Brain pericyte (primary cell): ENCODE measurements at regions not wholly inside any gene's neighbourhood (a gene's known extent, or its start where the extent isn't known, plus 50 kb on each side); places are given as distances from the start of the nearest gene placed in this dataset.
A peak's percentile ranks its signal among the peaks of the same experiment; 100 is the strongest.
"Not testable (repeated sequence)": the region's sequence is repeated elsewhere in the genome, so short reads cannot be mapped to it uniquely, and the experiment has no call there.

ENCODE experiments used
- DNase-seq: peaks from one replicate; pipeline ENCODE4 v3.0.0-alpha.2; 2012; ENCODE audit warnings: low read depth, low spot score

DNA sequence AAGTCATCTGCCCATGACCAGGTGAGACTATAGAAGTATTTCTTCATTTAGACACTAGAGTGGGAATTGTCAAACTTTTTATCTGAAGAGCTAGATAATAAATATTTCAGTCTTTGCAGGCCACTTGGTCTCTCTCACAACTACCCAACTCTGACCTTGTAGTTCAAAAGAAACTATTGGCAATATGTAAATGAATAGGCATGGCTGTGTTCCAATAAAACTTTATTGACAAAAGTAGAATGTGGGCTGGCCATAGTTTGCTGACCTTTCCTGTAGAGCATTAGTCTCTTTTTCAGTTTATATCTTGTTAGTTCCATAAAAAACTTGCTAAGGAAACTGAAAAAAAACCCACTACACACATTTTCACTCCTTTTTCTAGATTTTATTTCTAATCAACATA, 535.5 kb downstream of the PRR16 start:
- no peak for DNase-seq

DNA sequence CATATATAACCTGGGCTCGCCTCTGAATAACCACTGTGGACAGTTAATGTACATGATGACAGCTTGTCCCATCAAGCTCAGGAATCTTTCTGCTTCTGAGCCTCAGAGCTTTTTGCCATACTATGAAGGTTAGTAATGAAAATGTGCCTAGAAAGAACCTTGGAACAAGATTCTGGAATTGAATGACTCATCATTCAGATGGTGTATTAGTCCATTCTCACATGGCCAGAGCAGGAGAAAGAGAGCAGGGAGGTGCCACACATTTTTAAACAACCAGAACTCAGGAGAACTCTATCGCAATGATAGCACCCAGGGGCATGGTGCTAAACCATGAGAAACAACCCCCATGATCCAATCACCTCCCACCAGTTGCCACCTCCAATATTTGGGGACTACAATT, 542.1 kb downstream of the PRR16 start:
- DNase-seq, result no peak

DNA sequence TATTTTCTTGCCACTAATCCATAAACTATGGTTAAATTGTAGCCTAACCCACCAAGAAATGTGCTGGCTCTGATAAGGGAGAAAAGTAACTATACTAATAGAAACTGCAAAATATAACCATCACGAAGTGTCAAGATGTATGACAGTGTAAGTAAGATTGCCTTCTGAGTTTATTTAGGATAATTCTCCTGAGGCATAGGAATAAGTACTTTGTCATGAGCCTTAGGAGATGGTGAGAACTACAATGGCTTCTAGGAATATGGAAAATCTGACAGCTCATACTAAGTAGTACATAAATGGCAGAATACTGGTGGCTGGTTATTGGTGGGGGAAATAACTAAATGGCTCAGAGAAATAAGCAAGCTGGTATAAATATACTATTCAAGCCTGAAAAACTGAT, 543.9 kb downstream of the PRR16 start:
- no peak for DNase-seq

DNA sequence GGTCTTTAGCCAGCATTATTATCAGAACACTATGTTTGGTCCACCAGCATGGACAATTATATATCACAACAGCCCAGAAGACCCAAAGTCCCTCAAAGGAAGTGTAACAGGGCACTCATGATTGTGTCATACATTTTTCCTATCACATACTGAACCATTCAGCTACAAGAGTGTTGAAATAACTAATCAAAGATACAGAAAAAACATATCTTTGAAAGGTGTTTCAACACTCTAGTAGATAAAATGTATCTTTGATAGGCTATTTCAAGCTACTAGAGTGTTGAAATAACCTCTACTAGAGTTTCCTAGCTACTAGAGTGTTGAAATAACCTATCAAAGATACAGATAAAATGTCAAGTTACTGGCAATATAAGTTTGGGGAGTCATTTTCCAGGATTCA, 545.0 kb downstream of the PRR16 start:
- DNase-seq, result no peak

DNA sequence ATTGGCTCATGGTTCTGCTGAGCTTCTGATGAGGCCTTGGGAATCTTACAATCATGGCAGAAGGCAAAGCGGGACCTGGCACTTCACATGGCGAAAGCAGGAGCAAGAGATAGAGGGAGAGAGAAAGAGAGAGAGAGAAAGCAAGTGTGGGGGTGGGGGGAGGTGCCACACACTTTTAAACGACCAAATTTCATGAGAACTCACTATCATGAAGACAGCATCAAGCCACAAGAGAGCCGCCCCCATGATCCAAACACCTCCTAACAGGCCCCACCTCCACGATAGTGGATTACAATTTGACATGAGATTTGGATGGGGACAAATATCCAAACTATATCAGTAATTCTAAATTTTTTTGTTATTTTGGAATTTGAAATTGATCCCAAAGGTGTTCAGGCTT, 553.9 kb downstream of the PRR16 start:
- no peak for DNase-seq

DNA sequence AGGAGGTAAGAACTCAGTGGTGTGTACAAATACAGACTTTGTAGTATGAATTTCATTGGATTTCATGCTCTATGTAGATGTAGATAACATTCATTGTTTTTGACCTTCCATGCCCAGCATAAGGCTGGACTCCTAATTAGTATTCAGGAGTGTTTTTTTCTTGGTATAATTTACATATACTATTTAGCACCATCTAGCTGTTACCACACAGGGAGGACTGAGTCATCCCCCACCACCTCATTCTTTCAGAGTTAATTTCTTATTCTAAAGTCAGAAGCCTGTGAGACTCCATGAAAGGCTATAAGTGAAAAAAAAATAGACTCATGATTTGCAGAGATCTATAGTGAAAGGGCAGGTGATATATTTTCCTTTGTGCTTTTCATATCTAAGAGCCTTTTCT, 555.0 kb downstream of the PRR16 start:
- DNase-seq, result no peak

DNA sequence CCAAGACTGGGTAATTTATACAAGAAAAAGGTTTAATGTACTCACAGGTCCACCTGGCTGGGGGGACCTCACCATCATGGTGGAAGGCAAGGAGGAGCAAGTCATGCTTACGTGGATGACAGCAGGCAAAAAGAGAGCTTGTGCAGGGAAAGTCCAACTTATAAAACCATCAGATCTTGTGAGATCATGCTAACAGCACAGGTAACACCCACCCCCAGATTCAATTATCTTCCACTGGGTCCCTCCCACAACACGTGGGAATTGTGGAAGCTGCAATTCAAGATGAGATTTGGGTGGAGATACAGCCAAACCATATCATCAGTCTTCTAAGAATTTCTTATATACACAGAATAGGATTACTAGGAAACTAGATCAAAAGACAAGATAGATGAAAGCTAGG, 555.6 kb downstream of the PRR16 start:
- no peak for DNase-seq

DNA sequence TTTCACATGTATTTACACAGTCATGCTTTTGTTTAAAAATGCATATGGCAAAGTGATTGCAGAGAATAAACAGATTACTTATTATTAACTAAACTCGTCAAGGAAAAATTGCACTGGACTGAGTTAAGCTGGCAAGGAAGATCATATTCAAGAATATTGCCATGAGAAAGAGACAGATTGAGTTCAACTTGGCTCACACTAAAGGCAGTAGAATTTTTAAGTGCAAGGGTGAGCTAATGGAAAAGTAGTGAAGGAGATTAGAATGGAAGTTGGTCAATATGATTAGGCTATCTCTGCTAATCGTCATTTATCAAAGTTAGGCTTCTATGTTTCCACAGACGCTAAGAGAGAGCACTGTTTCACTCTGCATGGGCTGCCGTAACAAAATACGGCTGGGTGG, 557.6 kb downstream of the PRR16 start:
- DNase-seq, result no peak

DNA sequence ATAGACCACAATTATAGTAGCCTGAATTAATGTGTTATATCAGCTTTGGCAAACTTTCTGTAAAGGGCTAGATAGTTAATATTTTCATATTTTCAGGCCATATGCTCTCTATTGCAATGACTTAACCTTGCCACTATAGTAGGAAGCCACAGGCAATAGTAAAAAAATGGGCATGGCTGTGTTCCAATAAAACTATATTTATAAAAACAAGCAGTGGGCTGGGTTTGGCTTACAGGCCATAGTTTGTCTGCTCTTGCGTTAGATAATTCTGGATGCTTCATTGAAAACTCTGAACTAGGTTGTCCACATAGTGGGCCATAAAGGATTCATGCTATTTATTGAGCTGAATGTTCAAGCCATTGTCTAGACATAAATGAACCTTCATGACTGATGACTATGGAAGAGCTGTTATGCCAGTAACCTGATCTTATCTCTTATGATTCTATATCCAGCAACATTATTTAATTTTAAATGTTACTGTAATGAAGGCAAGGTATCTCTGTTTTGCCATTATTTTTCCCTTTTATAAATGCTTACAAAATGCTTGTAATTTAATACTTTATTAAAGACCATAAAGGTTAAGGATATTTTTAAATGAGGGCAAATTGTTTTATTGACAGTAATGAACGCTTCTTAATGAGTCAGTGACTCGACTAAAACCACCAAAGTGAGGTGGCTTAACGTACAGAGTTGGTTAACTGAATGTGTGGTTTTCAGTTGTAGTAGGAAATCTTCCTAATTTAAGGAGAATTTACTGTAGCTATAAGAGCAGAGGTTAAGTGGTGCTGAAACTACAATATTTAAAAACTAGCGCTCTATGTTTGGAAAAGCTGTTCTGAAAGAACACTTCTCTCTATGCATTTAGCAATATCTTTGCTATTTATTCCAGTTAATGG, 560.6 kb downstream of the PRR16 start:
- no peak for DNase-seq

DNA sequence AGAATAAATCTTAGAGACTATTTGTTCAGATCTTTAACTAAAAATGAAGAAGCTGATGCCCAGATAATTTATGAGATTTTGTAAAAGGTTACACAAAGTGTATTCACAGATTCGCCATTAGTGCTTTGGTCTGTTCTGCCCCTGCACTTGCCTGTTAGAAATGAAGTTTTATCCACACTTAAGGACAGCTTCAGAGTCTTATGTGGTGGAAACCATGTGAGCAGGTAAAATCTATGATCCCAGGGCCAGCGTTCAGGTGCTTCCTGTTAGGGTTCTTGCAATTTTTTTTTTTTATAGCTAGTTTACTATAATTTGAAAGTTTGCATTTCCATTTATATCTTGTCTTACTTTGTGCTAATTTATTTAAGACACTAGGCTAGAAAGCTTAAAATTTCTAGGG, 561.6 kb downstream of the PRR16 start:
- no peak for DNase-seq

DNA sequence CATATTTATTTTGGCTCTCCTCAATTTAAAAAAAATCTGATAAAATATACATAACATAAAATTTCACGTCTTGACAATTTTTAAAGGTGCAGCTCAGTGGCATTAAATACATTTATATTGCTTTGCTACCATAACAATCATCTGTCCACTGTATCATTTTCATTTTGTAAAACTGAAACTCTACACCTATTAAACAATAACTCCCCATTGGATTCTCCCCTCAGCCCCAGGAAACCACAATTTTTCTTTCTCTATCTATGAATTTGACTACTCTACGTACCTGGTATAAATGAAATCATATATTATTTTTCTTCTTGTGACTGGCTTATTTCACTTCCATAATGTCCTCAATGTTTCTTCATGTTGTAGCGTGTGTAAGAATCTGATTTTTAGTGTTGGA, 563.5 kb downstream of the PRR16 start:
- no peak for DNase-seq

DNA sequence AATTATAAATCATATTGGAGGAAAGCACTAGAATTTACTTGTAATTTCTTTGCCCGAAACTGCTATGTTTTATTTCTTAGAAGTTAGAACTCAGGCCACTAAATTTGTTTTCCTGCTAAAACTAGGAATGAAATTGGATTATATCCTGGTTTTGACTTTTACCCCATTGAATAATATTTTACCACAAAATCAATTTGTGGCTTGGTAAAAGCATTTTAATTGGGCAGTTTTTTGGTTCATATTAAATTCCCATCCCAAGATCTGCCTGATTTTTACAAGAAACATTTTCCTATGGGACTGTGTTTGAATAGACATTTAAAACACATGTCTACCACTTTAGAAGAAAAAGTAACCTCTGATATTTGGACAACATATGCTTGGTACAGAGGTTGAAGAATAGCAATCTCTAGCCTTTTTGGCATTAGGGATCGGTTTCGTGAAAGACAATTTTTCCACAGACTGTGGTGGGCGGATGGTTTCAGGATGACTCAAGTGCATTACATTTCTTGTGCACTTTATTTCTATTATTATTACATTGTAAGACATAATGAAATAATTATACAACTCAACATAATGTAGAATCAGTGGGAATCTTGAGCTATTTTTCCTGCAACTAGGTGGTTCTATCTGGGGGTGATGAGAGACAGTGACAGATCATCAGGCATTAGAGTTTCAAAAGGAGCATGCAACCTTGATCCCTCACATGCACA, 565.6 kb downstream of the PRR16 start:
- DNase-seq, result no peak

DNA sequence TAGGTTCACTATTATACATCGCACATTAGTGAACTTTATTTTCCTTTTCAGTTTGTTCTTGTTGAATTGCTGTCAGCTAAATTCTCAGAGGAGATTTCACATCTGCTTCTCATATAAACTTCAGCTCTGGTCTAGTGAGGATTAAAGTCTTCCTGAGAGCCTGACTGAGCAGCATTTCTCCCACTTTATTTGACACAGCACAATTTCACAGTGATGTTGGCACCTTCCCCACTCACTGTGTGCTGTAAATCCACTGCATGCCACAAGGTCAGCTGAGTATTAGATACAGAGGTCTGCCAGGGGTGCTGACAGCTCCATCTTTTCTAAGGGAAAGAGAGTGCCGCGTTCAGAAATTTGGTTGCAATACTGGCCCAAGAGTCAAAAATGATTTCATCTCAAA, 567.4 kb downstream of the PRR16 start:
- DNase-seq, result peak; percentile 32

DNA sequence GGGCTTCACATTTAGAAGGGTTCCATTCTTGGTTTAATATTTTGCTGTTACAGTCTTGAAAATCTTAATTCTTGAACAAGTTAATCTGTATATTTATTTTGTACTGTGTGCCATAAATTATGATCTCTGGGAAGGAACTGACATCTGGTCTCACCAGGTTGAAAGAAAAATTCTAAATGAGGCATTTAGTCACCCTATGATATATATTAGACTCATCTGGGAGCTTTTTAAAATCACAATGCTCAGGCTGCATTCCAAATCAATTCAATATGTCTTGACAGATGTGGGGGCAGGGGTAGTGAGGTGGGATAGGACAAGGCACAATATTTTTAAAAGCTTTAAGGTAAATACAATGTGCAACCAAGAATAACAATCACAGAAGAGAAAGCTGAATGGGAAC, 569.2 kb downstream of the PRR16 start:
- peak; percentile 18 for DNase-seq

DNA sequence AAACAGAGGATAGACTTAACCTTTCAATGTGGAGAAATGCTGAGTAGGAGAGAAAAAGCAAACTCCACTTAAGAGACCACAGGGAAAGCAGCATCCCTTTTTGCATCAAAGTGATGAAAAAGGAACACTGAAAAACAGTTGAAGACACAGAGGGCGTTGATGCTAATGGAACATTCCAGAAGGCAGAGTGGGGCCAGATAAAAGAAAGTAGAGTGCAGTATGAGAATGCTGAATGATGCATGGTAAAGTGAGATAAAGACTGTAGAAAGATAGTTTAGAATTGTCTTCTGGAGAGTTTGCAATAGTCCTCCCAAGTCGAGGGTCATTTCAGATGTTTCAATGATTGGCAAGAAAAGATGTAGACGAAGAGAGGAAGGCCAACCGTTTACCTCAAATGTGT, 574.3 kb downstream of the PRR16 start:
- no peak for DNase-seq

DNA sequence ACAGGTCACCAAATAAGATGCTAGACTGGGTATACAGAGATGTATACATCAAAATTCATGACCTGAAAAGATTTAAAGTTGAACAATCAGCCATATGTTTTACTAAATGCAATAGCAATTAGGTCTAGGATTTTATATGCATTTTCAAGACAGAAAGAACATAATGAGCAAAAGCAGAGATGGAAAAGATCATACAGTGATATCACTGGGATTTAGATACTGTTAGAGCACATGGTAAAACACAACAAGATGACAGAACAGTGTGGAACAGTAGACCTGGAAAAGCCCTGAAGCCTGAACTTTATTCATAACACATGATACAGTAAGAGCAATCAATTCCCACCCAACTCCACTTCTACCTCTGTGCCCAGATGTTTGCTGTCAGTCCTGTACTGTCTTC, 585.9 kb downstream of the PRR16 start:
- DNase-seq, result no peak

DNA sequence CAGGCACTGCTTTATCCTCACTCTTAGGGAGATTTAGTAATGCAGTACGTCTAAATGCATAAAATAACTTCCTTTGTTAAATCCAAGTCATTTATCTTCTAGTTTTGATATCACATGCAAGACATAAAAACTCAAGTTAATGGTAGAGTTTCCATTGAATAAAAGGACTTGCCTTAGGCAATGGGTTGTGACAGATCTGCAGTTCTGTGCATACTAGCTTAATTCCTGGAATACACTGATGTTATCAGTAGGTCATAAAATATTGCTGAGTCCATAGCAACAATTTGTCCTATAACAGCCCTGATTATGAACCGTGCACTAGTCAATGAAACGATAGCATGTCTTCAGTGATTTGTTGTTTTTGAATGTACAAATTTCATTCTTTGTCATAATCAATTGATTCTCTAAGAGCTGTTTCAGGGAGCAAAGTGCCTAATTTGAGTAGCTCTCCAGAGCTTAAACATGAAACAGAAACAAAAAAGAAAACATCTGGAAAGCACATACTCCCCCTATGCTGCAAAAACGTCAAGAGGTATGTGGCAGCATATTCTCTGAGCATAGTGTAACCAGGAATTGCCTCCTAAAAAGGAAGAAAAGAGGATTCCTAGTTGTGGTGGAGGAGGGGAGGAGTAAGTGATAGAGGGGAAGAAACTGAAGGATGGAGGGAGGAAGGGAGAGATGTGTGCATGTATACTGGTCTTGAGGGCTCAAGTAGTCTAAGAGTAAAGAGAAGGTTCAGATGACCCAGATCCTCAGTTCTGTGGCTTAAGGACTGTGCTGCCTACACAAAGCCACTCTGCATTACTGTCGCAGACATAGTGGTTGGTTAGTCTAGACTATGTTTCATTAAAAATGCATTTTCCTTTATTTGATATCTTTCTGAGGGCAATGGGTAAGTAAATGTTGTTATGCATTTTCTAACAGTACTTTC, 589.2 kb downstream of the PRR16 start:
- DNase-seq, result no peak

DNA sequence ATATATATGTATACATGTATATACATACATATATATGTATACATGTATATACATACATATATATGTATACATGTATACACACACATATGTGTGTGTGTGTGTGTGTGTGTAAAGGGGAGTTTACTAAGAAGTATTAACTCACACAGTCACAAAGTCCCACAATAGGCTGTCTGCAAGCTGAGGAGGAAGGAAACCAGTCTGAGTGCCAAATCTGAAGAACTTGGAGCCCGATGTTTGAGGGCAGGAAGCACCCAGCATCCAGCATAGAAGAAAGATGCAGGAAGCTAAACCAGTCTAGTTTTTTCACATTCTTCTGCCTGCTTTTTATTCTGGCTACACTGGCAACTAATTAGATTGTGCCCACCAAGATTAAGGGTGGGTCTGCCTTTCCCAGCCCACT, 591.5 kb downstream of the PRR16 start:
- DNase-seq, result no peak

DNA sequence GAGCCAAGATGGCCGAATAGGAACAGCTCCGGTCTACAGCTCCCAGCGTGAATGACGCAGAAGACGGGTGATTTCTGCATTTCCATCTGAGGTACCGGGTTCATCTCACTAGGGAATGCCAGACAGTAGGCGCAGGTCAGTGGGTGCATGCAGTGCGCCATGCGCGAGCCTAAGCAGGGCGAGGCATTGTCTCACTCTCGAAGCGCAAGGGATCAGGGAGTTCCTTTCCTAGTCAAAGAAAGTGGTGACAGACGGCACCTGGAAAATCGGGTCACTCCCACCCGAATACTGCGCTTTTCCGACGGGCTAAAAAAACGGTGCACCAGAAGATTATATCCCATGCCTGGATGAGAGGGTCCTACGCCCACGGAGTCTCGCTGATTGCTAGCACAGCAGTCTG, 600.1 kb downstream of the PRR16 start:
- not testable (repeated sequence) for DNase-seq

DNA sequence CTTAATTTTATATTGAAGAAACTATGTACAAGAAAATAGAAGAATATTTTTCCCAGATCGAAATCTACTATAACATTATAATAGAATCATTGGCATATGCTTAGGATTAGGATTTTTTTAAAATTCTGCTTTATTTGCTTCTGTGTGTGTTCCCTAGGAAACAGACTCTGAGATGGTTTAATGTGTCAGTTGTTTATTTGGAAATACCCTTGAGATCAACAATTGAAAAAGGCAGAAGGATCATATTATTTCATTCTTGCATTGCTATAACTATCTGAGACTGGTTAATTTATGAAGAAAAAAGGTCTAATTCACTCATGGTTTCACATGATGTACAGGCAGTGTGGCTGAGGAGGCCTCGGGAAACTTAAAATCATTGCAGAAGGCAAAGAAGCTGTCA, 622.6 kb downstream of the PRR16 start:
- no peak for DNase-seq

DNA sequence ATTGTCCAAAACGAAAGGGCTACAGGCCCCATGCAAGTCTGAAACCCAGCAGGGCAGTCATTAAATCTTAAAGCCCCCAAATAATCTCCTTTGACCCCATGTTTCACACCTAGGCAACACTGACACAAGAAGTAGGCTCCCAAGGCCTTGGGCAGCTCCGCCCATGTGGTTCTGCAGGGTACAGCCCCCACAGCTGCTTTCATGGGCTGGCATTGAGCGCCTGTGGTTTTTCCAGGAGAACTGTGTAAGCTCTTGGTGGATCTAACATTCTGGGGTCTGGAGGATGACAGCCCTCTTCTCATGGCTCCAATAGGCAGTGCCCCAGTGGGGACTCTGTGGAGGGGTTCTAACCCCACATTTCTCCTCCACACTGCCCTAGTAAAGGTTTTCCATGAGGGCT, 623.5 kb downstream of the PRR16 start:
- no peak for DNase-seq

DNA sequence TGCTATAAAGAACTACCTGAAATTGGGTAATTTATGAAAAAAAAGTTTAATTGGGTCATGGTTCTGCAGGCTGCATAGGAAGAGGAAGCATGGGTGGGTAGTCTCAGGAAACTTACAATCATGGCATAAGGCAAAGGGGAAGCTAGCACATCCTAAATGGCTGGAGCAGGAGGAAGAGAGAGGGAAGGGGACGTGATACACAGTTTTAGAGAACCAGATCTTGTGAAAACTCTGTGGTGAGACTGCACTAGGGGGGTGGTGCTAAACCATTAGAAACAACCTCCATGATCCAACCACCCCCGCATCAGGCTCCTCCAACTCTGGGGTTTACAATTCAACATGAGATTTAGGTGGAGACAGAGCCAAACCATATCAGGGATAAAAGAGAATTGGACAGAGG, 624.2 kb downstream of the PRR16 start:
- DNase-seq, result no peak
